ENCODE measurements at regions not wholly inside any gene's neighbourhood (a gene's known extent, or its start where the extent isn't known, plus 50 kb on each side); places are given as distances from the start of the nearest gene placed in this dataset.

DNA sequence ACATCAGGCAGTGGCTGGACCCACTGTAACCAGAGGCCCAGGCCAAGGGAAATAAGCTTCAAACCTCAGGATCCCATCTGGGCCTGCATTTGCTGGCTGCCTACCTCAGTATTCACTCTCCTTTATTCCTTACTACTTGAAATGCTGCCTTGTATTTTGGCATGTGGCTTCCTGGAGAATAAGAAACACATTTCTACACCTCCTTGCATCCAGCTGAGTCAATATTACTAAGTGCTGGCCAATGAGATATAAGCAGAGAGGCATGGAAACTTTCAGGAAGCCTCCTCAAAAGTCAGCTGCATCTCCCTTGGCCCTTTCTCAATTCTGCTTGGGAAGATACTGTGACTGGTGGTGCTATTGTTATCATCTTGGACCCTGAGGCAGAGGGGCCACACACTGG is 59.8 kb upstream of the RELL1 start:
- ChIA-PET POLR2A (no interaction called here), CTCF (no interaction called here)
- no peak for TF ChIP-seq CTCF (IDR thresholded peaks at IDR 0.05; ENCODE audit: control extremely low read depth, extremely low read depth, low read depth, missing control alignments)
- DNase-seq (ENCODE audit: extremely low spot score), result no peak

DNA sequence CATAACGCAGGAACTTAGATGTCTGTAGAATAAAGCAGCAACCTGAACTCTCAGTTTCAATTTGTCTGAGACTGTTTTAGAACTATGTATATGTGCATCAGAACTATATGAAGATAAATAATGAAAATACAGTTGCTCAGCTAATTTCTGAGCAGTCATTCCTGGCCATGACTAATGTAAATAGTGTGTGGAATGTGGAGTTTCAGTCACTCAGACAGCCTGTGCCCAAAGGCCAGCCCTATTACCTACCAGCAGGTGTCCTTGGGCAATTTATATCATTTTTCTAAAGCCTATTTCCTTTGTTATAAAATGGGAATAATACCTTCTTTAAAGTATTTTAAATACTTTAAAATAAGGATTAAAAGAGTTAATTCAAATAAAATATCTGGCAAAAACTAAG is 56.0 kb upstream of the RELL1 start:
- POLR2A ChIA-PET, result no interaction called here
- TF ChIP-seq CTCF (IDR thresholded peaks at IDR 0.05; ENCODE audit: control extremely low read depth, extremely low read depth, low read depth, missing control alignments), result no peak
- no peak for DNase-seq (ENCODE audit: extremely low spot score)
- CTCF ChIA-PET, result interaction anchor here (1.0 to 1.6 kb wide), 3 partner anchors 9 to 20 kb away, joined by 3 to 4 read pairs (median 4); no protein-coding TSS in a partner anchor

GRCh38 chr4:37741564-37741963 is 55.4 kb upstream of the RELL1 start:
- TF ChIP-seq CTCF (IDR thresholded peaks at IDR 0.05; ENCODE audit: control extremely low read depth, extremely low read depth, low read depth, missing control alignments), result no peak
- CTCF ChIA-PET, result interaction anchor here (1.0 to 1.6 kb wide), 3 partner anchors 9 to 62 kb away, joined by 3 to 4 read pairs (median 3); no protein-coding TSS in a partner anchor
- POLR2A ChIA-PET, result no interaction called here
- no peak for DNase-seq (ENCODE audit: extremely low spot score)

DNA sequence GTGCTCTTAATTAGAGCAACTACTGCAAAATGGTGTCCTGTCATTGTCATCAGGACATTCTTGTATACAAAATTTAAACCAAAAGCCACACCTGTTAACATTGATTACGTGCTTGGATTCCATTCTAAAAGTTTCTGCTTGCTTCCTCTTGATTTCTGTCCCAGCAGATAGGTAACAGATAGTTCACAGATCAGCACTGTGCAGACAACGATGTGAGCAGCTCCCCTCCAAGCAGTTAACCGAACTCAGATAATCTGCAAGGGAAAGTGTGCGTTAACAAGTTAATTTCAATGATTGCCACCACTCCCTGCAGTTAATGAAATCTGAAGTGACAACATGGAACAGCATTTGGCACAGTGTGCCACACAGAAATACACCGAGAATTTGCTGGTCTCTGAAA is 54.4 kb upstream of the RELL1 start:
- ChIA-PET POLR2A (no interaction called here), CTCF (interaction anchor here (0.8 to 1.6 kb wide), 3 partner anchors 10 to 138 kb away, joined by 3 read pairs; no protein-coding TSS in a partner anchor)
- TF ChIP-seq CTCF (IDR thresholded peaks at IDR 0.05; ENCODE audit: control extremely low read depth, extremely low read depth, low read depth, missing control alignments), result no peak
- DNase-seq (ENCODE audit: extremely low spot score), result no peak

DNA sequence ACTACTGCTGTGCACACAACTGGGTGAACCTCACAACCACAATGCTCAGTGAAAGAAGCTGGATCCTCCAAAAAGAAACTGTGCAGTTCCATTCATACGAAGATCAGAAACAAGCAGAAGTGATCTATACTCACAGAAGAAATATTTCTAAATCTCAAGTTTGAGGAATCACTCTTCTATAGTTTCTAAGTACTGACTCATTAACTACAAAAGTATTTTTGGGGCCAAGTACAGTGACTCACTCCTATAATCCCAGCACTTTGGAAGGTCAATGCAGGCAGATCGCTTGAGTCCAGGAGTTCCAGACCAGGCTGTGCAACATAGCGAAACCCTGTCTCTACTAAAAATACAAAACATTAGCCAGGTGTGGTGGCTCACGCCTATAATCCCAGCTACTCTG is 51.3 kb upstream of the RELL1 start:
- no peak for DNase-seq (ENCODE audit: extremely low spot score)
- ChIA-PET CTCF (interaction anchor here (1.4 kb wide), 1 partner anchor 18 kb away, joined by 4 read pairs; no protein-coding TSS in a partner anchor), POLR2A (no interaction called here)
- TF ChIP-seq CTCF (IDR thresholded peaks at IDR 0.05; ENCODE audit: control extremely low read depth, extremely low read depth, low read depth, missing control alignments), result no peak
